Liver (tissue), 3 donors: ENCODE measurements at regions not wholly inside any gene's neighbourhood (a gene's known extent, or its start where the extent isn't known, plus 50 kb on each side); places are given as distances from the start of the nearest gene placed in this dataset.

Experiments used
- EGR1 ChIP-seq, 2 donors: IDR thresholded peaks; 2 replicates each; pipeline ENCODE4 v1.6.1; 2016 to 2018; ENCODE audit warnings: antibody characterized with exemption in 2 of 2, low read depth in 2 of 2
- GABPA ChIP-seq, 2 donors: IDR thresholded peaks in 1 of 2; conservative IDR thresholded peaks in 1 of 2; 2 replicates each; pipeline ENCODE4 v1.6.1; 2016; ENCODE audit warnings: antibody characterized with exemption in 2 of 2, mild to moderate bottlenecking in 1 of 2, moderate library complexity in 1 of 2
- HNF4G ChIP-seq: IDR thresholded peaks from 2 replicates; pipeline ENCODE4 v1.6.1; 2016; ENCODE audit warnings: antibody characterized with exemption
- JUND ChIP-seq, 2 donors: IDR thresholded peaks; 2 replicates each; pipeline ENCODE4 v1.6.1; 2016; ENCODE audit warnings: antibody characterized with exemption in 2 of 2
- RAD21 ChIP-seq, 2 donors: IDR thresholded peaks; 2 replicates each; pipeline ENCODE4 v1.6.1; 2016; ENCODE audit warnings: antibody characterized with exemption in 2 of 2, mild to moderate bottlenecking in 2 of 2
- SP1 ChIP-seq: IDR thresholded peaks from 2 replicates; pipeline ENCODE4 v1.6.1; 2018; ENCODE audit warnings: antibody characterized with exemption, mild to moderate bottlenecking
- YY1 ChIP-seq: IDR thresholded peaks from 2 replicates; pipeline ENCODE4 v1.6.1; 2016; ENCODE audit warnings: antibody characterized with exemption, mild to moderate bottlenecking
- TF ChIP-seq, protein P1 (sequence below): fragments of 150-350 bp; IDR thresholded peaks from 2 replicates; pipeline ENCODE4 v1.5.1; 2017; ENCODE audit warnings: improper control_type of control experiment, low read depth, low read length; ENCODE audit not compliant: missing input control
- TF ChIP-seq, protein P2 (sequence below): IDR thresholded peaks from 2 replicates; pipeline ENCODE4 v1.6.1; 2016; ENCODE audit warnings: antibody characterized with exemption
- TF ChIP-seq, protein P3 (sequence below): IDR thresholded peaks from 2 replicates; pipeline ENCODE4 v1.6.1; 2016; ENCODE audit warnings: antibody characterized with exemption
- TF ChIP-seq, protein P4 (sequence below): IDR thresholded peaks from 2 replicates; pipeline ENCODE4 v1.6.1; 2016; ENCODE audit warnings: antibody characterized with exemption, mild to moderate bottlenecking
- TF ChIP-seq, protein P5 (sequence below): IDR thresholded peaks from 2 replicates; pipeline ENCODE4 v1.6.1; 2016; ENCODE audit warnings: antibody characterized with exemption
- donor health status: healthy.
- donor health status: healthy.

DNA sequence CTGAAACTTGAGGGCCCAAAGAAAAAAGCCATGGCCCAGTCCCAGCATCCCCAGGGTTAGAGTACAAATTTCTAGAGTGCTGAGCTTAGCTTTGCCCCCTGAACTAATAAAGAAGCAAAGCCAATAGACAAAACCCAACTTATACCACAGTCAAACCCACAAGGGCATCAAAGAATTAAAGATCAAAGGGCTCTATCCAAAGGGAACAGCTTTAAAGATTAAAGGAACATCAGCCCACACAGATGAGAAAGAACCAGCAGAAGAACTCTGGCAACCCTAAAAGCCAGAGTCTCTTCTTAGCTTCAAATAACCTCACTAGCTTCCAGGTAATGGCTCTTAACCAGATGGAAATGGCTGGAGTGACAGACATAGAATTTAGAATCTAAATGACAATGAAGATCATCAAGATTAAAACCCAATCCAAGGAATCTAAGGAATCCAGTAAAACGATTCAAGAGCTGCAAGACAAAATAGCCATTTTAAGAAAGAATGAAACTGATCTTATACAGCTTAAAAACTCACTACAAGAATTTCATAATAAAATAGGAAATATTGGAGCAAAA, 93.9 kb downstream of the YIPF5 start:
- TF ChIP-seq, protein P1, sequence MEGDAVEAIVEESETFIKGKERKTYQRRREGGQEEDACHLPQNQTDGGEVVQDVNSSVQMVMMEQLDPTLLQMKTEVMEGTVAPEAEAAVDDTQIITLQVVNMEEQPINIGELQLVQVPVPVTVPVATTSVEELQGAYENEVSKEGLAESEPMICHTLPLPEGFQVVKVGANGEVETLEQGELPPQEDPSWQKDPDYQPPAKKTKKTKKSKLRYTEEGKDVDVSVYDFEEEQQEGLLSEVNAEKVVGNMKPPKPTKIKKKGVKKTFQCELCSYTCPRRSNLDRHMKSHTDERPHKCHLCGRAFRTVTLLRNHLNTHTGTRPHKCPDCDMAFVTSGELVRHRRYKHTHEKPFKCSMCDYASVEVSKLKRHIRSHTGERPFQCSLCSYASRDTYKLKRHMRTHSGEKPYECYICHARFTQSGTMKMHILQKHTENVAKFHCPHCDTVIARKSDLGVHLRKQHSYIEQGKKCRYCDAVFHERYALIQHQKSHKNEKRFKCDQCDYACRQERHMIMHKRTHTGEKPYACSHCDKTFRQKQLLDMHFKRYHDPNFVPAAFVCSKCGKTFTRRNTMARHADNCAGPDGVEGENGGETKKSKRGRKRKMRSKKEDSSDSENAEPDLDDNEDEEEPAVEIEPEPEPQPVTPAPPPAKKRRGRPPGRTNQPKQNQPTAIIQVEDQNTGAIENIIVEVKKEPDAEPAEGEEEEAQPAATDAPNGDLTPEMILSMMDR = no peak
- TF ChIP-seq JUND (IDR thresholded peaks at IDR 0.05) = no peak
- TF ChIP-seq, protein P2, sequence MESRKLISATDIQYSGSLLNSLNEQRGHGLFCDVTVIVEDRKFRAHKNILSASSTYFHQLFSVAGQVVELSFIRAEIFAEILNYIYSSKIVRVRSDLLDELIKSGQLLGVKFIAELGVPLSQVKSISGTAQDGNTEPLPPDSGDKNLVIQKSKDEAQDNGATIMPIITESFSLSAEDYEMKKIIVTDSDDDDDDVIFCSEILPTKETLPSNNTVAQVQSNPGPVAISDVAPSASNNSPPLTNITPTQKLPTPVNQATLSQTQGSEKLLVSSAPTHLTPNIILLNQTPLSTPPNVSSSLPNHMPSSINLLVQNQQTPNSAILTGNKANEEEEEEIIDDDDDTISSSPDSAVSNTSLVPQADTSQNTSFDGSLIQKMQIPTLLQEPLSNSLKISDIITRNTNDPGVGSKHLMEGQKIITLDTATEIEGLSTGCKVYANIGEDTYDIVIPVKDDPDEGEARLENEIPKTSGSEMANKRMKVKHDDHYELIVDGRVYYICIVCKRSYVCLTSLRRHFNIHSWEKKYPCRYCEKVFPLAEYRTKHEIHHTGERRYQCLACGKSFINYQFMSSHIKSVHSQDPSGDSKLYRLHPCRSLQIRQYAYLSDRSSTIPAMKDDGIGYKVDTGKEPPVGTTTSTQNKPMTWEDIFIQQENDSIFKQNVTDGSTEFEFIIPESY = no peak
- TF ChIP-seq RAD21 (IDR thresholded peaks at IDR 0.05) = no peak
- TF ChIP-seq, protein P3, sequence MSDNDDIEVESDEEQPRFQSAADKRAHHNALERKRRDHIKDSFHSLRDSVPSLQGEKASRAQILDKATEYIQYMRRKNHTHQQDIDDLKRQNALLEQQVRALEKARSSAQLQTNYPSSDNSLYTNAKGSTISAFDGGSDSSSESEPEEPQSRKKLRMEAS = no peak
- TF ChIP-seq, protein P4, sequence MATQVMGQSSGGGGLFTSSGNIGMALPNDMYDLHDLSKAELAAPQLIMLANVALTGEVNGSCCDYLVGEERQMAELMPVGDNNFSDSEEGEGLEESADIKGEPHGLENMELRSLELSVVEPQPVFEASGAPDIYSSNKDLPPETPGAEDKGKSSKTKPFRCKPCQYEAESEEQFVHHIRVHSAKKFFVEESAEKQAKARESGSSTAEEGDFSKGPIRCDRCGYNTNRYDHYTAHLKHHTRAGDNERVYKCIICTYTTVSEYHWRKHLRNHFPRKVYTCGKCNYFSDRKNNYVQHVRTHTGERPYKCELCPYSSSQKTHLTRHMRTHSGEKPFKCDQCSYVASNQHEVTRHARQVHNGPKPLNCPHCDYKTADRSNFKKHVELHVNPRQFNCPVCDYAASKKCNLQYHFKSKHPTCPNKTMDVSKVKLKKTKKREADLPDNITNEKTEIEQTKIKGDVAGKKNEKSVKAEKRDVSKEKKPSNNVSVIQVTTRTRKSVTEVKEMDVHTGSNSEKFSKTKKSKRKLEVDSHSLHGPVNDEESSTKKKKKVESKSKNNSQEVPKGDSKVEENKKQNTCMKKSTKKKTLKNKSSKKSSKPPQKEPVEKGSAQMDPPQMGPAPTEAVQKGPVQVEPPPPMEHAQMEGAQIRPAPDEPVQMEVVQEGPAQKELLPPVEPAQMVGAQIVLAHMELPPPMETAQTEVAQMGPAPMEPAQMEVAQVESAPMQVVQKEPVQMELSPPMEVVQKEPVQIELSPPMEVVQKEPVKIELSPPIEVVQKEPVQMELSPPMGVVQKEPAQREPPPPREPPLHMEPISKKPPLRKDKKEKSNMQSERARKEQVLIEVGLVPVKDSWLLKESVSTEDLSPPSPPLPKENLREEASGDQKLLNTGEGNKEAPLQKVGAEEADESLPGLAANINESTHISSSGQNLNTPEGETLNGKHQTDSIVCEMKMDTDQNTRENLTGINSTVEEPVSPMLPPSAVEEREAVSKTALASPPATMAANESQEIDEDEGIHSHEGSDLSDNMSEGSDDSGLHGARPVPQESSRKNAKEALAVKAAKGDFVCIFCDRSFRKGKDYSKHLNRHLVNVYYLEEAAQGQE = no peak
- TF ChIP-seq, protein P5, sequence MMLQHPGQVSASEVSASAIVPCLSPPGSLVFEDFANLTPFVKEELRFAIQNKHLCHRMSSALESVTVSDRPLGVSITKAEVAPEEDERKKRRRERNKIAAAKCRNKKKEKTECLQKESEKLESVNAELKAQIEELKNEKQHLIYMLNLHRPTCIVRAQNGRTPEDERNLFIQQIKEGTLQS = no peak
- no peak for TF ChIP-seq HNF4G
- no peak for TF ChIP-seq SP1
- TF ChIP-seq GABPA (IDR thresholded peaks at IDR 0.05 in 1 of 2, conservative IDR thresholded peaks at IDR 0.05 in 1 of 2) = no peak
- no peak for TF ChIP-seq EGR1 (IDR thresholded peaks at IDR 0.05; ENCODE audit: low read depth in 2 of 2)
- no peak for TF ChIP-seq YY1
